ENCODE measurements at regions not wholly inside any gene's neighbourhood (a gene's known extent, or its start where the extent isn't known, plus 50 kb on each side); places are given as distances from the start of the nearest gene placed in this dataset.

DNA sequence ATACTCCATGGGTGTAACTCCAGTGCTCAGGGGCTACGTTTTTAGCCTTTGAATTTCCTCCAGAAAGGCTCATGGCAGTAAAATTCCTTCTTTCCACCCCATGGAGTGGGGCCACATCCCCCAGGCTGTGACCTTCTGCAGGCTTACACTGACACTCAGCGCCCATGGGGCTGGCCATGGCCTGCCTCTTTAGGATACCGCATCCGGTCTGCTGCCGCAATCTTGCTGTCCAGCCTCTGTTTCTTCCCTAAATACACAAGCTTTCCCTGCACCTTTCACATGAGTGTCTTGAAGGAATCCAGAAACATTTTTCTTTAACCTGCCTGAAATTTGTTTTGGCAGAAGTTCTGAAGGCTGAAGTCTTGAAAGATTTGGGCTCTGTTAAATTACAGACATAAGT is 170.5 kb downstream of the NTMT2 start:
- TF ChIP-seq, protein P1, sequence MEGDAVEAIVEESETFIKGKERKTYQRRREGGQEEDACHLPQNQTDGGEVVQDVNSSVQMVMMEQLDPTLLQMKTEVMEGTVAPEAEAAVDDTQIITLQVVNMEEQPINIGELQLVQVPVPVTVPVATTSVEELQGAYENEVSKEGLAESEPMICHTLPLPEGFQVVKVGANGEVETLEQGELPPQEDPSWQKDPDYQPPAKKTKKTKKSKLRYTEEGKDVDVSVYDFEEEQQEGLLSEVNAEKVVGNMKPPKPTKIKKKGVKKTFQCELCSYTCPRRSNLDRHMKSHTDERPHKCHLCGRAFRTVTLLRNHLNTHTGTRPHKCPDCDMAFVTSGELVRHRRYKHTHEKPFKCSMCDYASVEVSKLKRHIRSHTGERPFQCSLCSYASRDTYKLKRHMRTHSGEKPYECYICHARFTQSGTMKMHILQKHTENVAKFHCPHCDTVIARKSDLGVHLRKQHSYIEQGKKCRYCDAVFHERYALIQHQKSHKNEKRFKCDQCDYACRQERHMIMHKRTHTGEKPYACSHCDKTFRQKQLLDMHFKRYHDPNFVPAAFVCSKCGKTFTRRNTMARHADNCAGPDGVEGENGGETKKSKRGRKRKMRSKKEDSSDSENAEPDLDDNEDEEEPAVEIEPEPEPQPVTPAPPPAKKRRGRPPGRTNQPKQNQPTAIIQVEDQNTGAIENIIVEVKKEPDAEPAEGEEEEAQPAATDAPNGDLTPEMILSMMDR (conservative IDR thresholded peaks at IDR 0.05; ENCODE audit: low read depth in 2 of 2) = no peak
- TF ChIP-seq EZH2phosphoT487 (IDR thresholded peaks at IDR 0.05; ENCODE audit: unreplicated experiment) (no peak), POLR2AphosphoS5 (IDR thresholded peaks at IDR 0.05; ENCODE audit: low read depth) (no peak), EZH2 (IDR thresholded peaks at IDR 0.05; ENCODE audit: low read depth, unreplicated experiment) (no peak), NANOG (IDR thresholded peaks at IDR 0.05; ENCODE audit: borderline replicate concordance) (no peak), ZNF114 (CRISPR knock-in tag; IDR thresholded peaks at IDR 0.05) (no peak), JUNB (IDR thresholded peaks at IDR 0.05; ENCODE audit: unreplicated experiment) (no peak), ZNF331 (CRISPR knock-in tag; IDR thresholded peaks at IDR 0.05; ENCODE audit: low read depth) (no peak)
- TF ChIP-seq, protein P2, sequence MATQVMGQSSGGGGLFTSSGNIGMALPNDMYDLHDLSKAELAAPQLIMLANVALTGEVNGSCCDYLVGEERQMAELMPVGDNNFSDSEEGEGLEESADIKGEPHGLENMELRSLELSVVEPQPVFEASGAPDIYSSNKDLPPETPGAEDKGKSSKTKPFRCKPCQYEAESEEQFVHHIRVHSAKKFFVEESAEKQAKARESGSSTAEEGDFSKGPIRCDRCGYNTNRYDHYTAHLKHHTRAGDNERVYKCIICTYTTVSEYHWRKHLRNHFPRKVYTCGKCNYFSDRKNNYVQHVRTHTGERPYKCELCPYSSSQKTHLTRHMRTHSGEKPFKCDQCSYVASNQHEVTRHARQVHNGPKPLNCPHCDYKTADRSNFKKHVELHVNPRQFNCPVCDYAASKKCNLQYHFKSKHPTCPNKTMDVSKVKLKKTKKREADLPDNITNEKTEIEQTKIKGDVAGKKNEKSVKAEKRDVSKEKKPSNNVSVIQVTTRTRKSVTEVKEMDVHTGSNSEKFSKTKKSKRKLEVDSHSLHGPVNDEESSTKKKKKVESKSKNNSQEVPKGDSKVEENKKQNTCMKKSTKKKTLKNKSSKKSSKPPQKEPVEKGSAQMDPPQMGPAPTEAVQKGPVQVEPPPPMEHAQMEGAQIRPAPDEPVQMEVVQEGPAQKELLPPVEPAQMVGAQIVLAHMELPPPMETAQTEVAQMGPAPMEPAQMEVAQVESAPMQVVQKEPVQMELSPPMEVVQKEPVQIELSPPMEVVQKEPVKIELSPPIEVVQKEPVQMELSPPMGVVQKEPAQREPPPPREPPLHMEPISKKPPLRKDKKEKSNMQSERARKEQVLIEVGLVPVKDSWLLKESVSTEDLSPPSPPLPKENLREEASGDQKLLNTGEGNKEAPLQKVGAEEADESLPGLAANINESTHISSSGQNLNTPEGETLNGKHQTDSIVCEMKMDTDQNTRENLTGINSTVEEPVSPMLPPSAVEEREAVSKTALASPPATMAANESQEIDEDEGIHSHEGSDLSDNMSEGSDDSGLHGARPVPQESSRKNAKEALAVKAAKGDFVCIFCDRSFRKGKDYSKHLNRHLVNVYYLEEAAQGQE (IDR thresholded peaks at IDR 0.05; ENCODE audit: unreplicated experiment) = no peak
